Breast epithelium (tissue), 4 donors: ENCODE measurements at regions not wholly inside any gene's neighbourhood (a gene's known extent, or its start where the extent isn't known, plus 50 kb on each side); places are given as distances from the start of the nearest gene placed in this dataset.

ENCODE experiments used
- DNase-seq, 2 donors: peaks; one replicate each; pipeline ENCODE4 v3.0.0-alpha.2; 2019; ENCODE audit warnings: low spot score in 2 of 2
- H3K27ac ChIP-seq, 2 donors: fragments of 200-600 bp; sonication (generic) in 1 of 2; one replicate each; pipeline ENCODE4 v1.5.1; 2016 to 2019; ENCODE audit warnings: mild to moderate bottlenecking in 1 of 2
- H3K27me3 ChIP-seq, 2 donors: fragments of 200-600 bp; sonication (generic) in 1 of 2; one replicate each; pipeline versions ENCODE4 v1.5.1 to v1.6.0; 2017 to 2019; ENCODE audit warnings: control low read depth in 1 of 2, mild to moderate bottlenecking in 1 of 2
- H3K36me3 ChIP-seq: fragments of 200-600 bp; one replicate; pipeline ENCODE4 v1.5.1; 2019
- H3K4me1 ChIP-seq, 2 donors: fragments of 200-600 bp; sonication (generic); one replicate each; pipeline ENCODE4 v1.5.1; 2016 to 2019; ENCODE audit warnings: control low read depth in 1 of 2
- H3K4me3 ChIP-seq, 3 donors: fragments of 200-600 bp; sonication (generic); 1 replicate in 2 of 3; 2 replicates in 1 of 3; pipeline ENCODE4 v1.5.1; 2016 to 2019; ENCODE audit warnings: mild to moderate bottlenecking in 3 of 3, moderate library complexity in 2 of 3
- H3K9me3 ChIP-seq, 2 donors: fragments of 200-600 bp; sonication (generic) in 1 of 2; one replicate each; pipeline ENCODE4 v1.5.1; 2016 to 2019; ENCODE audit warnings: control low read depth in 1 of 2
- POLR2A ChIP-seq: fragments of 450-650 bp; IDR thresholded peaks from one replicate; pipeline ENCODE4 v1.6.1; 2016; ENCODE audit warnings: antibody characterized with exemption, mild to moderate bottlenecking, moderate library complexity
- POLR2AphosphoS5 ChIP-seq, 3 donors: sonication (generic); formaldehyde crosslinking; IDR thresholded peaks; one replicate each; pipeline ENCODE4 v1.6.1; 2017; ENCODE audit warnings: antibody characterized with exemption in 3 of 3
- intact Hi-C: fragments of 100-400 bp; cut with DNase I; formaldehyde crosslinking; loops from one replicate; pipeline ENCODE4 v1.15.1; 2023; ENCODE audit warnings: low total_unique reads
- TF ChIP-seq, protein P1 (sequence below), 3 donors: fragments of 450-650 bp; IDR thresholded peaks; one replicate each; pipeline ENCODE4 v1.5.1; 2016 to 2017; ENCODE audit warnings: antibody characterized with exemption in 3 of 3, mild to moderate bottlenecking in 3 of 3, moderate library complexity in 3 of 3

DNA sequence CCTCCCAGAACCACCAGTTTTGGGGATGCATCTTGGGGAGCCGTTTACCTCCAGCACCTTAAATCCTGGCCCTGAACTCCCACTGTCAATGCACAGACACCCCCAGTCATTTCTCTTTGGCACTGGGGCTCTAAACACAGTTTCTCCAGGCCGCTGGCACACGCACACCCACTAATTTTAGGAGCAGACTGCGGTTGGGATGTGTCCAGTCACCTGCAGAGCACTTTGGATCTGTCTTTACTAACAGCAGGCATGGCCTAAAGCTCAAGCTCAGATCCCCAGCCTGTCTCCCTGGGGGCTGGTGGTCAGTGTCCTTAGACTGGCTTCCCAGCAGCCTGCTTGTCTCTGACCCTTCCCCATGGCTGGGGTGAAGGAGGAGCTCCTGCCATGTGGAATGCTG lies 49.9 kb downstream of the SYNE3 start:
- Histone ChIP-seq H3K4me3 (no peak overlapping the region), H3K4me1 (no peaks in the 10 kb centered on the region), H3K9me3 (no peaks in the 10 kb centered on the region), H3K27me3 (no peaks in the 10 kb centered on the region), H3K36me3 (no peaks in the 10 kb centered on the region), H3K27ac (no peak overlapping the region)
- DNase-seq = no peak
- intact Hi-C loops = no loop called here
- TF ChIP-seq, protein P1, sequence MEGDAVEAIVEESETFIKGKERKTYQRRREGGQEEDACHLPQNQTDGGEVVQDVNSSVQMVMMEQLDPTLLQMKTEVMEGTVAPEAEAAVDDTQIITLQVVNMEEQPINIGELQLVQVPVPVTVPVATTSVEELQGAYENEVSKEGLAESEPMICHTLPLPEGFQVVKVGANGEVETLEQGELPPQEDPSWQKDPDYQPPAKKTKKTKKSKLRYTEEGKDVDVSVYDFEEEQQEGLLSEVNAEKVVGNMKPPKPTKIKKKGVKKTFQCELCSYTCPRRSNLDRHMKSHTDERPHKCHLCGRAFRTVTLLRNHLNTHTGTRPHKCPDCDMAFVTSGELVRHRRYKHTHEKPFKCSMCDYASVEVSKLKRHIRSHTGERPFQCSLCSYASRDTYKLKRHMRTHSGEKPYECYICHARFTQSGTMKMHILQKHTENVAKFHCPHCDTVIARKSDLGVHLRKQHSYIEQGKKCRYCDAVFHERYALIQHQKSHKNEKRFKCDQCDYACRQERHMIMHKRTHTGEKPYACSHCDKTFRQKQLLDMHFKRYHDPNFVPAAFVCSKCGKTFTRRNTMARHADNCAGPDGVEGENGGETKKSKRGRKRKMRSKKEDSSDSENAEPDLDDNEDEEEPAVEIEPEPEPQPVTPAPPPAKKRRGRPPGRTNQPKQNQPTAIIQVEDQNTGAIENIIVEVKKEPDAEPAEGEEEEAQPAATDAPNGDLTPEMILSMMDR (IDR thresholded peaks at IDR 0.05) = no peak
- no peak for TF ChIP-seq POLR2AphosphoS5 (IDR thresholded peaks at IDR 0.05)
- TF ChIP-seq POLR2A = no peak

DNA sequence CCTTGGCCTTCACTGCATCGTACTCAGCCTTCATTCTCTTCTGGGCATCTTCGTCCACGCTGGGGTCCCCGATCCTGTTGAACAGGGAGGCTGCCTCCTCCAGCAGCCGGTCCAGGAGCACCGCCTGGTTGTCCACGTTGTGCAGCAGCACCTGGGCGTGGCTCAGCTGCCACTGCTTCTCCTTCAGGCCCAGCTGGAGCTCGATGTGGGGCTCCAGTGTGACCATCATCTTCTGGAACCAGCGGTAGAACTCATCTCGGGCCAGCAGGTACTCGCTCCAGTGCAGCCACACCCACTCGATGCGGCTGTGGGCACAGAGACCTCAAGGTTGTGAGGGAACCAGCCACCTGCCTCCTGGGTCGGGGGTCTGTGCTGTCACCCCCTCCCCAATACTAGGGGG lies 50.5 kb downstream of the SYNE3 start:
- DNase-seq = no peak

DNA sequence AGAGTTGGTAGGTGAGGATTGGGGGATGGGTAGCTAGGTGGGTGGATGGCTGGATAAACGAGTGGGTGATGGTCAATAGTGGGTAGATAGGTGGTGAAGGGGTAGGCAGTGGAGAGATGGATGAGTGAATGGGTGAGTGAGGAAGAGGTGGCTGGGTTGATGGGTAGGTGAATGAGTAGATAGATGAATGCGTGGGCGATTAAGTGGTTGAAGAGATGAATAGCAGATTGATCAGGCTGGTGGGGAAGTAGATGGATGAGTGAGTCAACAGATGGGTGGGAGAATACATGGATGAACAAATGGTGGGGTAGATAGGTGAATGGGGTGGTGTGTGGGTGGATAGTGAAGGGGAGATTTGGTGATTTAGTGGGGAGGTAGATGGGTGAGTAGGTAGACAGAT lies 51.1 kb downstream of the SYNE3 start:
- Histone ChIP-seq H3K4me3 (no peak overlapping the region), H3K9me3 (no peaks in the 10 kb centered on the region), H3K36me3 (no peaks in the 10 kb centered on the region), H3K4me1 (no peaks in the 10 kb centered on the region), H3K27me3 (no peaks in the 10 kb centered on the region), H3K27ac (no peak overlapping the region)
- intact Hi-C loops = no loop called here
- TF ChIP-seq POLR2A (no peak), POLR2AphosphoS5 (IDR thresholded peaks at IDR 0.05) (no peak)
- TF ChIP-seq, protein P1 (IDR thresholded peaks at IDR 0.05) = no peak
- DNase-seq = no peak

More for the DNA sequence above, 50.5 kb downstream of the SYNE3 start:
- Histone ChIP-seq H3K4me1 (no peaks in the 10 kb centered on the region), H3K36me3 (no peaks in the 10 kb centered on the region), H3K27ac (no peak overlapping the region), H3K9me3 (no peaks in the 10 kb centered on the region), H3K27me3 (no peaks in the 10 kb centered on the region), H3K4me3 (no peak overlapping the region)
- TF ChIP-seq POLR2AphosphoS5 (IDR thresholded peaks at IDR 0.05) (no peak), POLR2A (no peak)
- TF ChIP-seq, protein P1 (IDR thresholded peaks at IDR 0.05) = no peak
- intact Hi-C loops = no loop called here

DNA sequence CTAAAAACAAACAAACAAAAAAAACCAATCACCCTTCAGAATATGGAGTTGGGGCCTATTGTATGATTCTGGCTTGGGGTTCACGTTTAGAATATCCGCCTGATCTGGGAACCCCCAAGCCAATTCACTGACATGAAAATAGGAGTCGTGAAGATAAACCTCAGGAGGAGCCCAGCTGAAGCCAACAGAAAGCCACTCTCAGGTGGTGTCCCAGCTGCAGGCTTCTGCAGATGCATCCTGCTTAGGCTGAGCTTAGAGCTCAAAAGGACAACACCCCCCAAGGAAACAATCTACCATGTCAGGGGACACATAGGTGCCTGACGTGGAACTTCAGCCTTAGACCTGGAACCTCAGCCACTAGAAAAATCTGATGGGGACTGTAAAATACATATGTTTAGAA lies 51.9 kb downstream of the SYNE3 start:
- no peak overlapping the region for H3K4me3 ChIP-seq
- no peaks in the 10 kb centered on the region for H3K9me3 ChIP-seq
- no peaks in the 10 kb centered on the region for H3K27me3 ChIP-seq
- no peak for DNase-seq
- no peaks in the 10 kb centered on the region for H3K4me1 ChIP-seq
- TF ChIP-seq POLR2A (no peak), POLR2AphosphoS5 (IDR thresholded peaks at IDR 0.05) (no peak)
- TF ChIP-seq, protein P1 (IDR thresholded peaks at IDR 0.05) = no peak
- intact Hi-C loops = no loop called here
- H3K27ac ChIP-seq = no peak overlapping the region
- H3K36me3 ChIP-seq = no peaks in the 10 kb centered on the region

DNA sequence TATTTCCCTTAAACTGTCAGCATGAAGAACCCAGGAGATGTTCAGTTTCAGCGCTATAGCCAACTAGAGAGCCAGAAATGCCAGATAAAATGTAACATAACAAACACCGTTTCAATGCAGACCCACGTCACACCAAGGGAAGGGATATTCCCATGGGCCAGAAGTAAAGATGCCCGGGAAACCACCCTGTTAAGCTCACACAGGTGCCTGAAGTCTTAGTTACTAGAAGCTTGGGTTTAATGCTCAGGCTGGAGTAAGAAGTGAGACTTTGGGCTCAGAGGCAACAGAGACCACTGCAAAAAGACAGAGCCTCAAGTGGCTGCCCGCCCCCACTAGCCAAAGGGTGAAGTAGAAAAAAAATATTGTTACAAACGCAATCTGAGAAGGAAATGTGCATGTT lies 52.3 kb downstream of the SYNE3 start:
- no peaks in the 10 kb centered on the region for H3K9me3 ChIP-seq
- no peak overlapping the region for H3K4me3 ChIP-seq
- intact Hi-C loops = no loop called here
- no peak for TF ChIP-seq POLR2AphosphoS5 (IDR thresholded peaks at IDR 0.05)
- TF ChIP-seq, protein P1 (IDR thresholded peaks at IDR 0.05) = no peak
- no peak for TF ChIP-seq POLR2A
- H3K4me1 ChIP-seq = no peaks in the 10 kb centered on the region
- no peaks in the 10 kb centered on the region for H3K36me3 ChIP-seq
- DNase-seq = no peak
- H3K27me3 ChIP-seq = no peaks in the 10 kb centered on the region
- H3K27ac ChIP-seq = peak overlapping the region in 1 of 2 donors; percentile 52
